ENCODE measurements at regions not wholly inside any gene's neighbourhood (a gene's known extent, or its start where the extent isn't known, plus 50 kb on each side); places are given as distances from the start of the nearest gene placed in this dataset.

- Histone ChIP-seq H3K23ac (ENCODE audit: low read length) (no peak overlapping the region), H3K4ac (ENCODE audit: low read depth, low read length) (no peak overlapping the region), H3K27ac (ENCODE audit: low read depth, low read length) (no peak overlapping the region), H3K56ac (ENCODE audit: low read length) (no peak overlapping the region), H3K18ac (ENCODE audit: low read length) (no peak overlapping the region), H3K79me1 (ENCODE audit: low read length) (no peaks in the 10 kb centered on the region), H3K4me1 (ENCODE audit: control insufficient read depth, low read depth, low read length) (no peaks in the 10 kb centered on the region), H3K36me3 (ENCODE audit: control insufficient read depth, insufficient read depth, low read length) (no peaks in the 10 kb centered on the region), H3K4me3 (ENCODE audit: low read length) (no peak overlapping the region), H3K4me2 (ENCODE audit: low read length) (no peak overlapping the region), H2BK5ac (ENCODE audit: low read length) (no peak overlapping the region), H3K9ac (ENCODE audit: low read length) (no peak overlapping the region), H2AK5ac (ENCODE audit: low read length) (no peak overlapping the region), H4K5ac (ENCODE audit: low read length) (no peak overlapping the region), H2BK120ac (ENCODE audit: low read depth, low read length) (no peak overlapping the region), H3K27me3 (ENCODE audit: insufficient read depth, low read length, poor library complexity) (no peaks in the 10 kb centered on the region), H3K79me2 (ENCODE audit: control insufficient read depth, insufficient read depth, low read length) (no peaks in the 10 kb centered on the region), H4K8ac (ENCODE audit: low read depth, low read length) (no peak overlapping the region), H2BK15ac (replicated peaks; ENCODE audit: low read depth) (no peak overlapping the region)
- no CpG with 5 or more reads among the region's 6 CpGs for WGBS (ENCODE audit: extremely low coverage, insufficient coverage, low lambda C conversion rate)
- DNase-seq = no peak
Observed at GRCh38 chr19:30082168-30082567, 140.1 kb downstream of the URI1 start.

GRCh38 chr19:30082611-30083010, 140.6 kb downstream of the URI1 start:
- Histone ChIP-seq H3K9ac (ENCODE audit: low read length) (no peak overlapping the region), H3K4me2 (ENCODE audit: low read length) (no peak overlapping the region), H3K18ac (ENCODE audit: low read length) (no peak overlapping the region), H3K79me2 (ENCODE audit: control insufficient read depth, insufficient read depth, low read length) (no peaks in the 10 kb centered on the region), H3K56ac (ENCODE audit: low read length) (no peak overlapping the region), H3K27ac (ENCODE audit: low read depth, low read length) (no peak overlapping the region), H3K23ac (ENCODE audit: low read length) (no peak overlapping the region), H3K36me3 (ENCODE audit: control insufficient read depth, insufficient read depth, low read length) (no peaks in the 10 kb centered on the region), H3K4me3 (ENCODE audit: low read length) (no peak overlapping the region), H4K8ac (ENCODE audit: low read depth, low read length) (no peak overlapping the region), H3K4ac (ENCODE audit: low read depth, low read length) (no peak overlapping the region), H4K5ac (ENCODE audit: low read length) (no peak overlapping the region), H2AK5ac (ENCODE audit: low read length) (no peak overlapping the region), H2BK15ac (replicated peaks; ENCODE audit: low read depth) (no peak overlapping the region), H3K27me3 (ENCODE audit: insufficient read depth, low read length, poor library complexity) (no peaks in the 10 kb centered on the region), H3K79me1 (ENCODE audit: low read length) (no peaks in the 10 kb centered on the region), H2BK5ac (ENCODE audit: low read length) (no peak overlapping the region), H2BK120ac (ENCODE audit: low read depth, low read length) (no peak overlapping the region), H3K4me1 (ENCODE audit: control insufficient read depth, low read depth, low read length) (no peaks in the 10 kb centered on the region)
- DNase-seq = no peak
- WGBS (ENCODE audit: extremely low coverage, insufficient coverage, low lambda C conversion rate) = no CpG with 5 or more reads among the region's 5 CpGs

DNA sequence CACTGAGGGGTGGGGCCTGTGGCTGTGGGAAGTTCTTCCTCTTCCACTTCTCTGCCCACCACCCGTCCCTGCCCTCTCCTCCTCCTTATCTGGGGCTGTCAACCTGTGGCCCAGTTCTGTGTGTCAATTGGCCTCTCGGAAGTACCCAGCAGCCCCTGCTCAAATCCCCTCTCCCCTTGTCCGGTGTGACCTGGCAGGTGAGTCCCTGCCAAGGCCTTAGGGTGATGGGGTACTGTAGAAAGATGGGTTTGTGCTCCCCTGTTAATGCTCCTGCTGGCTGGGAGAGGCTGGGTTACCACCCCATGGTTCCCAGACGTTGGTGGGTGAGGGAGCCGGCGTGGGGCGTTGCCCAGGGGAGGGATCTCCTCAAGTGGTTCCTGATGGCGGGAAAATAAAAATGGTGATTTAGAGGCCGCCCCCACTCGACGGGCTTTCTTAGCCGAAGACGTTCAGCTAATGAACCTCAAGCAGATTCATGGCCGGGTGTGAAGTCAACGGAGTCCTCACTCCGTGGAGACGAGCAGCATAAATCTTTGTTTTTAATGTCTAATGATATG, 141.2 kb downstream of the URI1 start:
- H4K8ac ChIP-seq (ENCODE audit: low read depth, low read length) = no peak overlapping the region
- no peak overlapping the region for H3K56ac ChIP-seq (ENCODE audit: low read length)
- H2BK5ac ChIP-seq (ENCODE audit: low read length) = no peak overlapping the region
- no peaks in the 10 kb centered on the region for H3K27me3 ChIP-seq (ENCODE audit: insufficient read depth, low read length, poor library complexity)
- no peak overlapping the region for H2BK120ac ChIP-seq (ENCODE audit: low read depth, low read length)
- H3K4me2 ChIP-seq (ENCODE audit: low read length) = no peak overlapping the region
- no peak overlapping the region for H3K23ac ChIP-seq (ENCODE audit: low read length)
- H3K36me3 ChIP-seq (ENCODE audit: control insufficient read depth, insufficient read depth, low read length) = no peaks in the 10 kb centered on the region
- H3K18ac ChIP-seq (ENCODE audit: low read length) = no peak overlapping the region
- no peak for DNase-seq
- no peaks in the 10 kb centered on the region for H3K79me2 ChIP-seq (ENCODE audit: control insufficient read depth, insufficient read depth, low read length)
- WGBS (ENCODE audit: extremely low coverage, insufficient coverage, low lambda C conversion rate) = no CpG with 5 or more reads among the region's 17 CpGs
- no peak overlapping the region for H3K9ac ChIP-seq (ENCODE audit: low read length)
- no peak overlapping the region for H4K5ac ChIP-seq (ENCODE audit: low read length)
- H2BK15ac ChIP-seq (replicated peaks; ENCODE audit: low read depth) = no peak overlapping the region
- no peaks in the 10 kb centered on the region for H3K4me1 ChIP-seq (ENCODE audit: control insufficient read depth, low read depth, low read length)
- no peak overlapping the region for H3K27ac ChIP-seq (ENCODE audit: low read depth, low read length)
- H3K79me1 ChIP-seq (ENCODE audit: low read length) = no peaks in the 10 kb centered on the region
- H3K4me3 ChIP-seq (ENCODE audit: low read length) = no peak overlapping the region
- H3K4ac ChIP-seq (ENCODE audit: low read depth, low read length) = no peak overlapping the region
- no peak overlapping the region for H2AK5ac ChIP-seq (ENCODE audit: low read length)

- no peaks in the 10 kb centered on the region for H3K79me1 ChIP-seq (ENCODE audit: low read length)
- H3K56ac ChIP-seq (ENCODE audit: low read length) = no peak overlapping the region
- no peak overlapping the region for H4K5ac ChIP-seq (ENCODE audit: low read length)
- no peaks in the 10 kb centered on the region for H3K27me3 ChIP-seq (ENCODE audit: insufficient read depth, low read length, poor library complexity)
- no peak overlapping the region for H2BK5ac ChIP-seq (ENCODE audit: low read length)
- no peak overlapping the region for H2BK120ac ChIP-seq (ENCODE audit: low read depth, low read length)
- no peak overlapping the region for H3K27ac ChIP-seq (ENCODE audit: low read depth, low read length)
- H3K4me3 ChIP-seq (ENCODE audit: low read length) = no peak overlapping the region
- H3K18ac ChIP-seq (ENCODE audit: low read length) = no peak overlapping the region
- no peak overlapping the region for H3K4me2 ChIP-seq (ENCODE audit: low read length)
- H3K23ac ChIP-seq (ENCODE audit: low read length) = no peak overlapping the region
- DNase-seq = no peak
- H2BK15ac ChIP-seq (replicated peaks; ENCODE audit: low read depth) = no peak overlapping the region
- no peak overlapping the region for H3K4ac ChIP-seq (ENCODE audit: low read depth, low read length)
- no peak overlapping the region for H2AK5ac ChIP-seq (ENCODE audit: low read length)
- no peaks in the 10 kb centered on the region for H3K4me1 ChIP-seq (ENCODE audit: control insufficient read depth, low read depth, low read length)
- no peaks in the 10 kb centered on the region for H3K79me2 ChIP-seq (ENCODE audit: control insufficient read depth, insufficient read depth, low read length)
- no peak overlapping the region for H3K9ac ChIP-seq (ENCODE audit: low read length)
- no peaks in the 10 kb centered on the region for H3K36me3 ChIP-seq (ENCODE audit: control insufficient read depth, insufficient read depth, low read length)
- no peak overlapping the region for H4K8ac ChIP-seq (ENCODE audit: low read depth, low read length)
- 100% methylated on average over 2 of the region's 12 CpGs for WGBS (ENCODE audit: extremely low coverage, insufficient coverage, low lambda C conversion rate)
Observed at GRCh38 chr19:30083701-30084156, 141.7 kb downstream of the URI1 start.

- Histone ChIP-seq H3K4me3 (ENCODE audit: low read length) (no peak overlapping the region), H3K36me3 (ENCODE audit: control insufficient read depth, insufficient read depth, low read length) (no peaks in the 10 kb centered on the region), H3K27ac (ENCODE audit: low read depth, low read length) (no peak overlapping the region), H3K4me2 (ENCODE audit: low read length) (no peak overlapping the region), H3K4me1 (ENCODE audit: control insufficient read depth, low read depth, low read length) (no peaks in the 10 kb centered on the region), H3K23ac (ENCODE audit: low read length) (no peak overlapping the region), H4K5ac (ENCODE audit: low read length) (no peak overlapping the region), H3K18ac (ENCODE audit: low read length) (no peak overlapping the region), H2BK5ac (ENCODE audit: low read length) (no peak overlapping the region), H3K56ac (ENCODE audit: low read length) (no peak overlapping the region), H3K27me3 (ENCODE audit: insufficient read depth, low read length, poor library complexity) (no peaks in the 10 kb centered on the region), H3K79me2 (ENCODE audit: control insufficient read depth, insufficient read depth, low read length) (no peaks in the 10 kb centered on the region), H2BK120ac (ENCODE audit: low read depth, low read length) (no peak overlapping the region), H4K8ac (ENCODE audit: low read depth, low read length) (no peak overlapping the region), H3K4ac (ENCODE audit: low read depth, low read length) (no peak overlapping the region), H3K79me1 (ENCODE audit: low read length) (no peaks in the 10 kb centered on the region), H2AK5ac (ENCODE audit: low read length) (no peak overlapping the region), H2BK15ac (replicated peaks; ENCODE audit: low read depth) (no peak overlapping the region), H3K9ac (ENCODE audit: low read length) (no peak overlapping the region)
- DNase-seq = no peak
- WGBS (ENCODE audit: extremely low coverage, insufficient coverage, low lambda C conversion rate) = no CpG with 5 or more reads among the region's 12 CpGs
Observed at GRCh38 chr19:30084390-30084819, 142.4 kb downstream of the URI1 start.

DNA sequence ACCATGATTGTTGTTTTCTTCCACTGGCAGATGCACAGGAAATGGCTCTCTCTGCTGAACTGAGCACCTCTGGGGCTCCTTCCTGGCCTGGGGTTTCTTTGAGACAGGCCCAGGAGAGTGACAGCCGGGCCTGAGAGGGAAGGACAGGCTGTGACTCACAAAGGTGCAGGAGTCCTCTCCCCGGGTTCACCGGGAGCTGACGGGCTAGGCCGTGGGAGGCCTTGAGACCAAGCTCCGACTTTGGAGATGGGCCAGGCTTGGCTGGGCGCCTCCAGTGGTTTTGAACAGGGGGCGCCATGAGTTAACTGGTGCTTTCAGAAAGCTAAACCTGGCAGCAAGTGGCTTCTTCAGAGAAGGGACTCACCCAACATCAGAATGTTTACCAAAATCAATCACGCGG, 143.4 kb downstream of the URI1 start:
- Histone ChIP-seq H2BK15ac (replicated peaks; ENCODE audit: low read depth) (no peak overlapping the region), H3K4me3 (ENCODE audit: low read length) (no peak overlapping the region), H3K23ac (ENCODE audit: low read length) (no peak overlapping the region), H4K8ac (ENCODE audit: low read depth, low read length) (no peak overlapping the region), H3K56ac (ENCODE audit: low read length) (no peak overlapping the region), H3K79me2 (ENCODE audit: control insufficient read depth, insufficient read depth, low read length) (no peaks in the 10 kb centered on the region), H2BK120ac (ENCODE audit: low read depth, low read length) (no peak overlapping the region), H2AK5ac (ENCODE audit: low read length) (no peak overlapping the region), H3K79me1 (ENCODE audit: low read length) (no peaks in the 10 kb centered on the region), H3K36me3 (ENCODE audit: control insufficient read depth, insufficient read depth, low read length) (no peaks in the 10 kb centered on the region), H2BK5ac (ENCODE audit: low read length) (no peak overlapping the region), H3K9ac (ENCODE audit: low read length) (no peak overlapping the region), H4K5ac (ENCODE audit: low read length) (no peak overlapping the region), H3K18ac (ENCODE audit: low read length) (no peak overlapping the region), H3K4me2 (ENCODE audit: low read length) (no peak overlapping the region), H3K4me1 (ENCODE audit: control insufficient read depth, low read depth, low read length) (no peaks in the 10 kb centered on the region), H3K27ac (ENCODE audit: low read depth, low read length) (no peak overlapping the region), H3K4ac (ENCODE audit: low read depth, low read length) (no peak overlapping the region), H3K27me3 (ENCODE audit: insufficient read depth, low read length, poor library complexity) (no peaks in the 10 kb centered on the region)
- no CpG with 5 or more reads among the region's 10 CpGs for WGBS (ENCODE audit: extremely low coverage, insufficient coverage, low lambda C conversion rate)
- peak; percentile 59 for DNase-seq

All from mesendoderm (in vitro differentiated cells).